ENCODE measurements at regions not wholly inside any gene's neighbourhood (a gene's known extent, or its start where the extent isn't known, plus 50 kb on each side); places are given as distances from the start of the nearest gene placed in this dataset.
"Not testable (repeated sequence)": the region's sequence is repeated elsewhere in the genome, so short reads cannot be mapped to it uniquely, and the experiment has no call there.

GRCh38 chr2:238763471-238763995, 84.4 kb upstream of the TWIST2 start:
- DNase-seq: peak; percentile 98

DNA sequence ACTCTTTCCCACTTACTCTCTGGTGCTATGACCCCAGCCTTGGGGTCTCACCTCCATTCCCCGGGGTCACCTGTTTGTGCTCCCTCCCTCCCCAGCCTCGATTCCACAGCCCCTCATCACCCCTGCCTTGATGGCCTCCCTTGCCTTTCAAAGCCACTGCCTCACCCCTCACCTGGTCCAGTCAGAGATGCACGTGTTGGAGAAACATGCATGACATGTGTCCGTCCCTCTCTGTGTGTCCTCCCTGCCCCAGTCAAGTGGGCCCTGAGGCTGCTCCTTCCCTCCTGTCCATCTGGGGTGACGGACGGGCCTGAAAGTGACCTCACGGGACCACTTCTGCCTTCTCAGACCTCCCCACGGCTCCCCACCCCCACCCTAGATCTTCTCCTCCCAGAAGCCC, 82.3 kb upstream of the TWIST2 start:
- DNase-seq: no peak

- peak; percentile 70 for DNase-seq
Observed at GRCh38 chr2:238771218-238771617, 76.7 kb upstream of the TWIST2 start.

GRCh38 chr2:238771639-238772038, 76.2 kb upstream of the TWIST2 start:
- DNase-seq: no peak

DNA sequence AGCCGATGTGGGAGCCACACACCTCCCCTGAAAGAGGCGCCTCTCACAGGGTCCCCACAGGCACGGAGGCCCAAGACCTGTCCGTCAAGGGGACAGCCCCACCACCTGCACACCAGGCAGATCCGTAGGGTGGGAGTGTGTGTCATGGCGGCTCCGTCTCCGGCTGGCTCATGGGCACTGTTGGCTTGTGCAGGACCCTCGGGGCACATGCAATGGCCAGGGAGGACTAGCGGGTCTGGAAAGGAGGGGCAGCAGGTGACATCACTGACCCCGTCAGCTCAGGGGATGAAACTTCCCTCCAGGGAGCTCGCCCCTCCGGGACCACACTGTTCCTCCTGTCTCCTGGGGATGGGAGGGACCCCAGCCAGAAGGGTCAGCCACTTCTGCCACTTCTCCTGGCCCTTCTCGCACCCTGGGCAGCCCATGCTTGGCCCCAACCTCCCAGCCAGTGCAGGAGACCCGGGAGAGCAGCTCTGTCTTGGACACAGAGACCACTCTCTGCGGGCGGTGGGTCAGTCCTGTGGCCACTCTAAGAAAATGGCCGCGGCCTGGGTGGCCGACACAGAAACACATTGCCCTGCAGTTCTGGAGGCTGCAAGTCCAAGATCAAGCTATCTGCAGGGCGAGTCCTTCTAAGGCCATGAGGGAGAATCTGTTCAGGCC, 75.1 kb upstream of the TWIST2 start:
- DNase-seq: no peak

DNA sequence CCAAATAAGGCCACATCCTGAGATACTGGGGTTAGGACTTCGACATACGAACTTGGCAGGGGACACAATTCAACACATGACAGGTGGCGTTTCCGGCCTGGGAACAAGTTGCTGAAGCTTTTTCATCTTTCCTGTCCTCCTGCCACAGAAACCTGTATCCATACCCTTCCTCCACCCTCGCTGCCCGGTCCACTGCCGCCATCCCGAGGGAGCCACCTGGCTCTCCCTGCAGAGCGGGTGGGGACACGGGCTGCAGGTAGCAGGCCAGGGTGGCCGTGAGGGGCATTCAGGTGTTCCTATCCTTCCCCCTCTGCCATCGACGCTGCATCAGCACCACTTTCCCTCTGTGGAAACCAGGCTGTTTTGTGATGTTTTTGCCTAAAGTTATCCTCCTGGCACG, 74.4 kb upstream of the TWIST2 start:
- DNase-seq: no peak

GRCh38 chr2:238774071-238774470, 73.8 kb upstream of the TWIST2 start:
- DNase-seq: no peak

GRCh38 chr2:238774980-238775509, 72.8 kb upstream of the TWIST2 start:
- no peak for DNase-seq

- DNase-seq: no peak
Observed at GRCh38 chr2:238775591-238775990, 72.3 kb upstream of the TWIST2 start.

DNA sequence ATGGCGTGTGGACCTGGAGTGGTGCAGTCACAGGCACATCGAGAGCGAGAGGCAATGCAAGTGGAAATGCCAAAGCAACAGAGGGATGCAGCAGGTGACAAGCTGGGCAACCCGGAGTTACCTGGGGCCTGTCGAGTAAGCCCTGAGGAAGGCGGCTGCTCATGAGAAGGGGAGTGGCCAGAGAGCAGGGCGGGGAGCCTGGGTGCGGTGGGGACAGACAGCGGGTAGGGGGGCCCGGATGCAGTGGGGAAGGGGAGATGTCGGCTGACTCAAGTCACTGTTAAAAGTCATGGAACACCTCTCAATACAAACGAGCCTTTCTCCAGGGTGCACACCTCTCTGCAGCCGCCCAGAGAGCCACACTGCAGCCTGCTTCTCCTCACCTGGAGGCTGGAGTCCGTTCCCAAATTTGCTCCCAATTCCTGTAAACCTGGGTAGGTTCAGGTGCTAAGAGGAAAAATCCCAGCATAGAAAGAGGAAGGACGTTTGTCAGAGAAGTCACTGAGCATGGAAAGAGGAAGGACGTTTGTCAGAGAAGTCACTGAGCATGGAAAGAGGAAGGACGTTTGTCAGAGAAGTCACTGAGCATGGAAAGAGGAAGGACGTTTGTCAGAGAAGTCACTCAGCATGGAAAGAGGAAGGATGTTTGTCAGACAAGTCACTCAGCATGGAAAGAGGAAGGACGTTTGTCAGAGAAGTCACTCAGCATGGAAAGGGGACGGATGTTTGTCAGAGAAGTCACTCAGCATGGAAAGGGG, 71.7 kb upstream of the TWIST2 start:
- DNase-seq: no peak

- DNase-seq: not testable (repeated sequence)
Observed at GRCh38 chr2:238776761-238777046, 71.2 kb upstream of the TWIST2 start.

DNA sequence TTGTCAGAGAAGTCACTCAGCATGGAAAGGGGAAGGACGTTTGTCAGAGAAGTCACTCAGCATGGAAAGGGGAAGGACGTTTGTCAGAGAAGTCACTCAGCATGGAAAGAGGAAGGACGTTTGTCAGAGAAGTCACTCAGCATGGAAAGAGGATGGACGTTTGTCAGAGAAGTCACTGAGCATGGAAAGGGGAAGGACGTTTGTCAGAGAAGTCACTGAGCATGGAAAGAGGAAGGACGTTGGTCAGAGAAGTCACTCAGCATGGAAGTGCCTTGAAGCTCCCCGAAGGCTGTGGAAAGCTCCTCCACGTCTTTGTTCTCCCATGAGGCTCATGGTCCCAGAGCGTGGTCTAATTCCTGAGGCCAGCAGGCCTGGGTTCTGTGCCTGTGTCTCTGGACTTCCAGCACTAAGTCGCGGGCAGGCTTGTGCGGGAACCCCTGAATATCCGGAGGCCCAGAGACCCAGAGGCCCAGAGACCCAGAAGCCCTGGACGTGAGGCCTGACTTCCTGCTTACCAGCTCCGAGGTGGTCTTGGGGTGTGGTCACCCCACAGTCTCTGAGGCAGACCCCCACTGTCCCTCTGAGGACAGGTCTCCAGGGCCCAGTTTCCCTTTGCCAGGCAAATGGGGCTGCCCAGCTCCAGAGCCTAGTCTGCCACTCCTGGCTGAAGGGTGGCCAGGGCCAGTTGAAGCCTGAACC, 70.4 kb upstream of the TWIST2 start:
- DNase-seq: no peak

DNA sequence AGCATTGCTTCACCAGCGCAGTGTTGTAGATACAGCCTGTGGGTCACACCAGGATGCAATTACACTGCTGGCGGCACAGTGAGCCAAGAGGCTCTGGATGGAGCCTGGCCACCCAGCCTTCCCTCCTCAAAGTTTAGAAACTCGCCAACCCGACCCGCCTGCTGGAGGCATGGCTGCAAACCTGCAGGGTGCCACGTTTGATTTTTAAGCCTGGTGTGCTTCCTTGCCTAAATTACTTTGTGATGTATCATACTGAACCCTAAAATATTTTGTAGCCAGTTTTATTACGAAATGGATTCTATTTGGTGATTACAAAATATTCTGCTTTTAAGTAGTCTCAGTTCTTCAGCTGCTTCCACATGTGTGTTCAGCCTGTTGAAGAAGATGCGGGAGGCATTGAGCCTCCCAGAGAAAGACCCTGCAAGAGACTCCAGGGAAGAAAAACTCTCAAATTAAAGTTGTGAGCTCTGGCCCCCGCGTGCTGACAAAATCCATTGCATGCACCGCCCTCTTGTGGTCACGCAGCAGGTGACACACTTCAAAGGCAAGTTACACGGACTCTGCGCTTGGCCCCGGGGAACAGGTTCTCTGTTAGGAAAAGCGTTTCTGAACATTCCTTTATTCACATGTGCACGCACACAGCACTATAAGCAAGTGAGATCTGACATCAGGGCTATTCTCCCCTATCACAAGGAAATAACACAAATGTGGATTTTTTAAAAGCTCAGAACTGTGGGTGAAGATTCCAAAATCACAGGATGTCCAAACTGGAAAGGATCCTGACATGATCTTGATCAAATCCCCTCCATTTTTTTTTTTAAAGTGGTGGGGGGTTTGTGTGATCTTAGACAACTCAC, 63.0 kb upstream of the TWIST2 start:
- DNase-seq: peak; percentile 68

GRCh38 chr2:238785528-238785860, 62.4 kb upstream of the TWIST2 start:
- DNase-seq: no peak

GRCh38 chr2:238786379-238786778, 61.5 kb upstream of the TWIST2 start:
- no peak for DNase-seq

- no peak for DNase-seq
Observed at GRCh38 chr2:238786792-238787490, 60.9 kb upstream of the TWIST2 start.

DNA sequence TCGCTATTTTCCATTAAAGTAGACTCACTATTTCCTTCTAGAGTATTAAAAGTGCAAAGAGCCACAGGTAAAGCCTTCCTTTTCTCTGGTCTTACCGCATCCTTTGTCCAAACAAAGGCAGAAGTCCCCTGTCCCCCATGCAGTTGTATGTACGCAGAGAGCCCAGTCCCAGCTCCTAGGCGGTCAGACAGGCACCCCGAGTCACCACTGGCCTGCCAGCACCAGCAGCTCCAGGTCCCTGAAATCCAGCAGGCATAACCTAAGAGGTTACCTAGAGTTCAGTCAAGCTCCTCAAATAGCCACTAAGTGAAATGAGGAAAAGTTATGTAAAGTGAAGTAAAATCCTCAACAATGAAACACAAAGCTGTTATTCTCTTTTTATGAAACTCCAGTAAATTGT, 60.4 kb upstream of the TWIST2 start:
- no peak for DNase-seq

GRCh38 chr2:238789317-238789806, 58.5 kb upstream of the TWIST2 start:
- no peak for DNase-seq

DNA sequence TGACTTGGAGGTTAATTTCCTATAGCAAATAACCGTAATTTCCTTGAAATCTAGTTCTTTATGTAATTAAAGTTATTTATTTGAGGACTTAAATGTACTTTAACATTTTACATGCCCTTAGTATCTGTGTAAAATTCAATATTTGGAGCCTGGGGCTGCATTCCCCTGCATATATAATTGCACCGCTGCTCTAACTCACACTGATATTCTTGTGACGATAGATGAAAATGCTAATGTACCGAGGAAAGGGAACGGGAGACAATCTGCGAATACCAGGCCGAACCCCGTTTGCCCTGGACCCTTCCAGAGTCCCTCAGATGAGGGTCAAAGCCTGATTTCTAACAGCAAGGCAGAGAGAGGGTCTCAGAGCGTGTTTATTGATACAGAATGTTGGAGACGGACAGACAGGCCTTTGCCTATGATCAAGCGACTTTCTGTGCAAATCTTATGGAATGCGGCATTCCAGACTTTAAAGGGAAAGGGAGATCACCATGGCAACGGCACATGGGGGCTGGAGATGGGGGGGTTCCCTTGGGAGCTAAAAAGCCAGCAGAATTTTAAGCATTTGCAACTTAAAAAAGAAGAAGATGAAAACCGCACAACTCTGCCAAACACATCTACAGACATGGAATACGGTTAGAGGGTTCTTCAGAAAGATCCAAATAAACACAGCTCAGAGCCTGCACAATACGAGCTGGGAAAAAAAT, 57.6 kb upstream of the TWIST2 start:
- no peak for DNase-seq

DNA sequence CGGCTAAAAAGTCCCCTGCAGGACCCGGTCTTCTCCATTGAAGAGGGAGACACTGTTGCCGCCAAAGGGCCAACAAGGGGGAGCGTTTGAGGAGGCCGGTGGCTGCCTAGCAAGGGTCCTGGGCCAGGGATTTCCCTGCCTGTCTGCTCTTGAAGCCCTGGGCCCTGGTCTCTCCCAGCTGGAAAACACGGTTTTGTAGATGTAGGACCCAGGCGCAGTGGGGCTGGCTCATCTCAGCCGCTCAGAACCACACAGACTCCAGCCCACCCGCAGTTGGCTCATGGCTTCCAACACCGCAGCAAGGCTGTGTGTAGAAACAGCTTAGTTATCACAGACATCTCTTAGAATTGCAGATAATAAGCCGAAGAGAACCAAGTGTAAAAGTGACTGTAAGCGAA, 57.1 kb upstream of the TWIST2 start:
- no peak for DNase-seq

DNA sequence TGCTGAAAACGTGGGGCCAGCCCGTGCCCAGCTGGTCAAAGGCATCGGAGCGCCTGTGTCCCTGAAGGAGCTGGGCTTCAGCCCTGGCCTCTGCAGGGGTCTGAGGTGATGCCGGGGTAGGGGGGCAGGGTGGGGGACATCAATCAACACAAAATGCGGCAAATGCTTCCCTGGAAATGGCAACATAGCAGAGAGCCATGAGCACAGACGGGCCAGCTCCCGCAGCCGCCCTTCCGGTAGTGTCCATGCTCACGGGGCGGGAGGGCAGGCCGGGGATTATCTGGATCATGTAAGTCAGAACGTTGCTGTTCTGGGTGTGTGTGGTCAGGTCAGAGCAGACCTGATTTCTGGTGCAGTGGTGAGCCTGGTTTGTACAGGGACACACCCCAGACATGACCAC, 56.5 kb upstream of the TWIST2 start:
- no peak for DNase-seq
